GM12864 (cell line): ENCODE measurements at regions not wholly inside any gene's neighbourhood (a gene's known extent, or its start where the extent isn't known, plus 50 kb on each side); places are given as distances from the start of the nearest gene placed in this dataset.

ENCODE experiments used
- DNase-seq: peaks from one replicate; pipeline ENCODE4 v3.0.0-alpha.2; 2011; ENCODE audit warnings: low read depth
- H3K4me3 ChIP-seq: 2 replicates; pipeline ENCODE4 v1.5.1; 2011; ENCODE audit warnings: mild to moderate bottlenecking, low read depth, low read length, control low read depth
- TF ChIP-seq, protein P1 (sequence below): IDR thresholded peaks from 2 replicates; pipeline ENCODE4 v1.5.1; 2011; ENCODE audit warnings: low read depth, mild to moderate bottlenecking, moderate library complexity, low read length, control low read depth, inconsistent platforms; ENCODE audit errors: missing control alignments

DNA sequence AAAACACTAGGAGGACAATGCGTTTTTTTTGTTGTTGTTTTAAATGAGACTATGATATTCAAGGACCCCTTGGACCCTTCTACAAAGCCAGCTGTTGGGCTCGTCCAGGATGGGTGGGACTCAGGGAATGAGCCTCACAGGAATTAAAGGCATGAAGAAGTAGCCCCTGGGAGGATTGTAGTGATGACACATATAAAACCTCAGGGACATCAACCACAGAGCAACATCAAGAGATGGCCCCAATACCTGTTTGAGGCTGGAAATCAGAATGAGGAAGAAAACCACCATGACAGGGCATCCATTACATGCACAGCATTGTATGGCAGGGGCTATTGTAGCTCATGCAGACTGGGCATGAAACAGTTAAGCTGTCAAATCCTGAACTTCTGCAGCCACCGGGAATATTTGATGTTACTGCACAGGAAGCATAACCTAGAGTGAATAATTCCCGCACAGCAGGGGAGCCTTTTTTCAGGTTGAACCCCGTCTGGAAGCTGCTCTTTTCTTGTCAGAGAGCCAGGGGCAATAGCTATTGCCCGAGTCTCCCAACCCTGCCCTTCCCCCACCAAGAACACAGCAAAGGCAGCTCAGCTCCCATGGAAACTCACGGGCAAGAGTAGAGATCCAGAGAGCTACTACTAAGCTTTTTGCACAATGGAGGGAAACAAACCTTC lies 140.2 kb upstream of the FGGY start:
- TF ChIP-seq, protein P1, sequence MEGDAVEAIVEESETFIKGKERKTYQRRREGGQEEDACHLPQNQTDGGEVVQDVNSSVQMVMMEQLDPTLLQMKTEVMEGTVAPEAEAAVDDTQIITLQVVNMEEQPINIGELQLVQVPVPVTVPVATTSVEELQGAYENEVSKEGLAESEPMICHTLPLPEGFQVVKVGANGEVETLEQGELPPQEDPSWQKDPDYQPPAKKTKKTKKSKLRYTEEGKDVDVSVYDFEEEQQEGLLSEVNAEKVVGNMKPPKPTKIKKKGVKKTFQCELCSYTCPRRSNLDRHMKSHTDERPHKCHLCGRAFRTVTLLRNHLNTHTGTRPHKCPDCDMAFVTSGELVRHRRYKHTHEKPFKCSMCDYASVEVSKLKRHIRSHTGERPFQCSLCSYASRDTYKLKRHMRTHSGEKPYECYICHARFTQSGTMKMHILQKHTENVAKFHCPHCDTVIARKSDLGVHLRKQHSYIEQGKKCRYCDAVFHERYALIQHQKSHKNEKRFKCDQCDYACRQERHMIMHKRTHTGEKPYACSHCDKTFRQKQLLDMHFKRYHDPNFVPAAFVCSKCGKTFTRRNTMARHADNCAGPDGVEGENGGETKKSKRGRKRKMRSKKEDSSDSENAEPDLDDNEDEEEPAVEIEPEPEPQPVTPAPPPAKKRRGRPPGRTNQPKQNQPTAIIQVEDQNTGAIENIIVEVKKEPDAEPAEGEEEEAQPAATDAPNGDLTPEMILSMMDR = no peak
- no peak for DNase-seq
- no peak overlapping the region for H3K4me3 ChIP-seq

DNA sequence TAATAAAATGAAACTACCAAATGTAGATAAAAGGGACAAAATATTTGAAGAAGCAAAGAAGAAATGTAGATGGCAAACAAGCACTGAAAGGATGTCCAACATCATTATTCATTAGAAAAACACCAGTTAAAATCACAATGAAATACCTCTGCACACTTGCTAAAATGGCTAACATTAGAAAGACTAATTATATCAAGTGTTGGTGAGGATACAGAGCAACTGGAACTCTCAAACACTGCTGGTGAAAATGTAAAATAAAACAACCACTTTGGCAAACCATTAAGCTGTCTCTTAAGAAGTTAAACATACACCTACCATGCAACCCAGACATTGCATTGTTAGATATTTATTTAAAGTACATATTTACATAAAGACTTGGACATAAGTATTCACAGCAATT lies 138.6 kb upstream of the FGGY start:
- no peak overlapping the region for H3K4me3 ChIP-seq
- DNase-seq = no peak
- TF ChIP-seq, protein P1 = no peak

DNA sequence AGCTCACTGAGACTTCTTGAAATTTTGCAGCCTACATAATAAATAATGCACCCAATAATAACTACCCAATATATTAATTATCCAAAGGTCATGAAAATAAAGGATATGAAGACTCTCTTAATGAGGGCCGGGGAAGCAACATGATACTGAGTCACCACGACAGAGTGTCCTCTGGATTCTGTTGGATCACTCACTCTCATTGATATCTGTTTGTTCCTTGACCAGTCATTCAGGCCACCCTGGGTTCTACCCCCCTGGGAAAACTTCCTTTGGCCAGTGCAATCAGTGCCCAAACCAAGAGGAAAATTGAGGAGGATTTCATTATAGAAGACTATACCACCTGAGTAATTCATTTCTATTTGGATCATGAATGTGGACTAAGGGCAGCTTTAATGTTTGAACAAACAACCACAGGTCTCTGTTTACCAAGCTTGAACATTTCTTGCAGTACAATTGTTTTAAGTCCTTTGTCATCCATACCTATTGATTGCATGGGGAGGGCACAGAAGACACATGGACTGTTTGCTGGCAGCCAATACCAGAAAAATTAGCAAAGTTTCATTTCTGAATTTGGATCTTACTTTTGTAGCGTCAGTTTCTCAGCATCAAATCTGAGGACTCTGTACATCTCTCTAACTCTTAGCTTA lies 137.2 kb upstream of the FGGY start:
- H3K4me3 ChIP-seq = no peak overlapping the region
- DNase-seq = no peak
- TF ChIP-seq, protein P1 = no peak

DNA sequence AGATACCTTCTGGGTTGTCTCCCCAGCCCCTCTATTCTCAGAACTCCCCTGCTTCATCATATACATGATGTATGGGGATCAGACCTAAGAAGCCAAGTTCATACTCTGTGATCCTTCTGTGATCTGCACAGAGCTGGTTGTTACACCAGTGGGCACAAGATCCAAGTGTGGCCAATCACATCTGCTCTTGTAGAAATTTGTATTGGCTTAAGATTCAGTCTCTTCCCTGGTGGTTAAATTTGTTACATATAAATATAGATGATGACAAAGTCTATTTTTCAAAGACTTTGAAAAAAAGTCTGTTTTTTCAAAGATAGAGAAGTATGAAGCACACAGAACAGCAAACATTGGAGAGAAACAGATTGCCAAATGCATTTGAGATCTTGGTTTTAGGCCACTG lies 135.8 kb upstream of the FGGY start:
- TF ChIP-seq, protein P1 = no peak
- H3K4me3 ChIP-seq = no peak overlapping the region
- DNase-seq = no peak

DNA sequence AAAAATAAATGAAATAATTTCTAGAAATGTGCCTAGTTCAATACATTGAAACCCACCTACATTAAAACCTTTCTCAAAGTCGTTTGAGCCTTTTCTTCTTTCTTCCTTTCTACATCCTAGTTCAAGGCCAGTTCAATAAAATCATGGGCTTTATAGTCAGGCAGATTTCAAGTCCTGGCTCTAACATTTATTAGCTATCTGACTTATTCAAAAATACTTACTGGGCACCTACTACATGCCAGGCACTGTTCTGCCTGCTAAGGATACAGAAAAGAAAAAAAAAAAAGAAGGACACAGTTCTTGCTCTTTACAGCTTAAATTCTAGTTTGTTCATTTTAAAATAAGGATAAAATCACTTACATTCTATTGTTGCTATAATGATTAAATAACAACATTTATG lies 134.2 kb upstream of the FGGY start:
- TF ChIP-seq, protein P1 = no peak
- no peak overlapping the region for H3K4me3 ChIP-seq
- no peak for DNase-seq

DNA sequence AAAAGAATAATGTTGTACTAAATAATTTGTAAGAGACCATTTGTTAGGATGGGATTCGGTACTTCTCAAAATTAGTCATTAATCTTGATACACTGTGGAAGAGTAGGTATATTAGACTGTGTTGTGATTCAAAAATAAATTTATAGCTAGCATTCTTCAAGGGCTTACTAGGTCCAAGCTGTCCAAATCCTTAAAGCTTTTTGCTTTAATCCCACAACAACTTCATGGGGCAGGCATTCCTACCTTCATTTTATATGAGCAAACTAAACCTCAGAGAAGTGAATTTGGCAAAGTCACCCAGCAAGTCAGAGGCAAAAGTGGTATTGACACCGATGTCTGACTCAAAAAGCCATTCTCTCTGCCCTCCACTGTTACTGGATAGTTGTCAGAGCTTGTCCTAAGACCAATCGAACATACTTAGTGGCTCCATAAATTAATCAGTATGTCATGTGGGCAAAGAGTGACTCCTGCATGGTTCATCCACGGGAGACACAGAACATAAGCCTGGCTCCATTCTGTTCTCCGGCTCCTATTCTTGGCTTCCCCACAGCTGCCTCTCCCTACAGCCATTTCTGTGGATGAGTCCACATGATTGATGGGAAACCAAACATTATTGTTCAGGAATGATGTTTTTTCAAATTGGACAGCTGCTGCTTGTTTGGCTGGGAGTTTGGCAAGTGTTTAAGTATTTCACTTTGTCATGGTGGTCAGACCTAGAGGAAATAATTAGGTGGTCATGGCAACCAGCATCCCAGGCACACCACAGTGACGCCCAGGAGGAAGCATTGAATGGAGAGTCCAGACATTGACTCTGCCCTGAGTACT lies 133.4 kb upstream of the FGGY start:
- H3K4me3 ChIP-seq = no peak overlapping the region
- no peak for DNase-seq
- TF ChIP-seq, protein P1 = no peak
